Memory B cell (primary cell): ENCODE measurements at regions not wholly inside any gene's neighbourhood (a gene's known extent, or its start where the extent isn't known, plus 50 kb on each side); places are given as distances from the start of the nearest gene placed in this dataset.

Experiments used
- ATAC-seq: fragments of 150-1000 bp; cut with Tn5 transposase; 2 replicates; pipeline ENCODE4 v1.10.0; 2021; ENCODE audit warnings: low read depth, mild to moderate bottlenecking, moderate library complexity
- DNase-seq, 2 donors: peaks; one replicate each; pipeline ENCODE4 v3.0.0; 2022; ENCODE audit warnings: low spot score in 2 of 2
- H3K27ac Mint-ChIP-seq: one replicate; pipeline ENCODE4 v1.8.0; 2022; ENCODE audit warnings: mild to moderate bottlenecking, moderate library complexity, mixed read lengths
- H3K27me3 Mint-ChIP-seq: one replicate; pipeline ENCODE4 v1.8.0; 2022; ENCODE audit warnings: mixed read lengths
- H3K36me3 Mint-ChIP-seq: one replicate; pipeline ENCODE4 v1.8.0; 2022; ENCODE audit warnings: mild to moderate bottlenecking, mixed read lengths
- H3K4me1 Mint-ChIP-seq: one replicate; pipeline ENCODE4 v1.8.0; 2022; ENCODE audit warnings: mixed read lengths
- H3K4me3 Mint-ChIP-seq: one replicate; pipeline ENCODE4 v1.8.0; 2022; ENCODE audit warnings: mild to moderate bottlenecking, moderate library complexity, mixed read lengths
- H3K9me3 Mint-ChIP-seq: one replicate; pipeline ENCODE4 v1.8.0; 2022; ENCODE audit warnings: mixed read lengths

GRCh38 chr2:104561251-104561650 is 292.7 kb upstream of the POU3F3 start:
- Mint-ChIP-seq H3K4me1 (no peaks in the 10 kb centered on the region), H3K9me3 (peaks cover 2% of the 10 kb centered on the region), H3K27ac (no peak overlapping the region), H3K27me3 (peaks cover 3% of the 10 kb centered on the region), H3K4me3 (no peak overlapping the region), H3K36me3 (no peaks in the 10 kb centered on the region)
- DNase-seq (no peak), ATAC-seq (no peak)

- Mint-ChIP-seq H3K27ac (no peak overlapping the region), H3K4me1 (no peaks in the 10 kb centered on the region), H3K36me3 (no peaks in the 10 kb centered on the region), H3K27me3 (peaks cover 3% of the 10 kb centered on the region), H3K4me3 (no peak overlapping the region), H3K9me3 (peaks cover 2% of the 10 kb centered on the region)
- DNase-seq (no peak), ATAC-seq (no peak)
Measured at GRCh38 chr2:104562537-104562936, 291.4 kb upstream of the POU3F3 start.

GRCh38 chr2:104563398-104563996 is 290.4 kb upstream of the POU3F3 start:
- Mint-ChIP-seq H3K27me3 (peaks cover 1% of the 10 kb centered on the region), H3K4me1 (no peaks in the 10 kb centered on the region), H3K9me3 (peaks cover 2% of the 10 kb centered on the region), H3K36me3 (no peaks in the 10 kb centered on the region), H3K4me3 (no peak overlapping the region), H3K27ac (no peak overlapping the region)
- ATAC-seq (no peak), DNase-seq (no peak)

GRCh38 chr2:104568247-104568646 is 285.7 kb upstream of the POU3F3 start:
- no peaks in the 10 kb centered on the region for H3K36me3 Mint-ChIP-seq
- DNase-seq: no peak
- no peaks in the 10 kb centered on the region for H3K4me1 Mint-ChIP-seq
- ATAC-seq: no peak
- no peak overlapping the region for H3K27ac Mint-ChIP-seq
- no peak overlapping the region for H3K4me3 Mint-ChIP-seq
- H3K27me3 Mint-ChIP-seq: no peaks in the 10 kb centered on the region
- peaks cover 4% of the 10 kb centered on the region for H3K9me3 Mint-ChIP-seq

GRCh38 chr2:104570259-104570658 is 283.7 kb upstream of the POU3F3 start:
- DNase-seq (no peak), ATAC-seq (no peak)
- H3K36me3 Mint-ChIP-seq: no peaks in the 10 kb centered on the region
- no peak overlapping the region for H3K27ac Mint-ChIP-seq
- H3K4me3 Mint-ChIP-seq: no peak overlapping the region
- no peaks in the 10 kb centered on the region for H3K4me1 Mint-ChIP-seq
- no peaks in the 10 kb centered on the region for H3K27me3 Mint-ChIP-seq
- H3K9me3 Mint-ChIP-seq: peaks cover 3% of the 10 kb centered on the region

GRCh38 chr2:104572834-104573233 is 281.1 kb upstream of the POU3F3 start:
- Mint-ChIP-seq H3K27ac (no peak overlapping the region), H3K4me3 (no peak overlapping the region), H3K27me3 (no peaks in the 10 kb centered on the region), H3K9me3 (peaks cover 3% of the 10 kb centered on the region), H3K36me3 (no peaks in the 10 kb centered on the region), H3K4me1 (no peaks in the 10 kb centered on the region)
- no peak for ATAC-seq
- no peak for DNase-seq

GRCh38 chr2:104574367-104574766 is 279.5 kb upstream of the POU3F3 start:
- H3K9me3 Mint-ChIP-seq: peaks cover 3% of the 10 kb centered on the region
- H3K27ac Mint-ChIP-seq: no peak overlapping the region
- DNase-seq: no peak
- H3K4me1 Mint-ChIP-seq: no peaks in the 10 kb centered on the region
- H3K27me3 Mint-ChIP-seq: no peaks in the 10 kb centered on the region
- H3K4me3 Mint-ChIP-seq: no peak overlapping the region
- no peak for ATAC-seq
- no peaks in the 10 kb centered on the region for H3K36me3 Mint-ChIP-seq

GRCh38 chr2:104577143-104577542 is 276.8 kb upstream of the POU3F3 start:
- Mint-ChIP-seq H3K36me3 (no peaks in the 10 kb centered on the region), H3K9me3 (peaks cover 3% of the 10 kb centered on the region), H3K4me3 (no peak overlapping the region), H3K4me1 (no peaks in the 10 kb centered on the region), H3K27ac (no peak overlapping the region), H3K27me3 (no peaks in the 10 kb centered on the region)
- ATAC-seq: no peak
- DNase-seq: no peak

- Mint-ChIP-seq H3K27ac (no peak overlapping the region), H3K9me3 (no peaks in the 10 kb centered on the region), H3K27me3 (peaks cover 1% of the 10 kb centered on the region), H3K36me3 (no peaks in the 10 kb centered on the region), H3K4me3 (no peak overlapping the region), H3K4me1 (no peaks in the 10 kb centered on the region)
- DNase-seq: no peak
- no peak for ATAC-seq
Measured at GRCh38 chr2:104582471-104582870, 271.4 kb upstream of the POU3F3 start.

- Mint-ChIP-seq H3K27me3 (peaks cover 1% of the 10 kb centered on the region), H3K27ac (no peak overlapping the region), H3K9me3 (peaks cover 1% of the 10 kb centered on the region), H3K4me1 (no peaks in the 10 kb centered on the region), H3K36me3 (no peaks in the 10 kb centered on the region), H3K4me3 (no peak overlapping the region)
- ATAC-seq (no peak), DNase-seq (no peak)
Measured at GRCh38 chr2:104583811-104584210, 270.1 kb upstream of the POU3F3 start.

- Mint-ChIP-seq H3K27ac (no peak overlapping the region), H3K36me3 (no peaks in the 10 kb centered on the region), H3K4me3 (no peak overlapping the region), H3K4me1 (no peaks in the 10 kb centered on the region), H3K27me3 (peaks cover 1% of the 10 kb centered on the region), H3K9me3 (peaks cover 1% of the 10 kb centered on the region)
- ATAC-seq: no peak
- no peak for DNase-seq
Measured at GRCh38 chr2:104584393-104584792, 269.5 kb upstream of the POU3F3 start.

- no peaks in the 10 kb centered on the region for H3K36me3 Mint-ChIP-seq
- H3K27ac Mint-ChIP-seq: no peak overlapping the region
- no peaks in the 10 kb centered on the region for H3K4me1 Mint-ChIP-seq
- DNase-seq: no peak
- ATAC-seq: no peak
- peaks cover 3% of the 10 kb centered on the region for H3K27me3 Mint-ChIP-seq
- H3K4me3 Mint-ChIP-seq: no peak overlapping the region
- peaks cover 1% of the 10 kb centered on the region for H3K9me3 Mint-ChIP-seq
Measured at GRCh38 chr2:104595576-104595975, 258.3 kb upstream of the POU3F3 start.

GRCh38 chr2:104597942-104598341 is 256.0 kb upstream of the POU3F3 start:
- DNase-seq: no peak

GRCh38 chr2:104598636-104599035 is 255.3 kb upstream of the POU3F3 start:
- no peaks in the 10 kb centered on the region for H3K36me3 Mint-ChIP-seq
- H3K27me3 Mint-ChIP-seq: peaks cover 3% of the 10 kb centered on the region
- no peaks in the 10 kb centered on the region for H3K4me1 Mint-ChIP-seq
- no peak for ATAC-seq
- peaks cover 1% of the 10 kb centered on the region for H3K9me3 Mint-ChIP-seq
- no peak overlapping the region for H3K27ac Mint-ChIP-seq
- no peak overlapping the region for H3K4me3 Mint-ChIP-seq
- no peak for DNase-seq

More at GRCh38 chr2:104597942-104598341, 256.0 kb upstream of the POU3F3 start:
- Mint-ChIP-seq H3K9me3 (peaks cover 1% of the 10 kb centered on the region), H3K27me3 (peaks cover 3% of the 10 kb centered on the region), H3K4me3 (no peak overlapping the region), H3K27ac (no peak overlapping the region), H3K4me1 (no peaks in the 10 kb centered on the region), H3K36me3 (no peaks in the 10 kb centered on the region)
- ATAC-seq: no peak

GRCh38 chr2:104599787-104600510 is 254.0 kb upstream of the POU3F3 start:
- H3K4me1 Mint-ChIP-seq: no peaks in the 10 kb centered on the region
- no peak for DNase-seq
- H3K27ac Mint-ChIP-seq: no peak overlapping the region
- no peak for ATAC-seq
- peaks cover 3% of the 10 kb centered on the region for H3K27me3 Mint-ChIP-seq
- H3K36me3 Mint-ChIP-seq: no peaks in the 10 kb centered on the region
- H3K4me3 Mint-ChIP-seq: no peak overlapping the region
- H3K9me3 Mint-ChIP-seq: peaks cover 1% of the 10 kb centered on the region
